Transverse colon (tissue), 4 donors: ENCODE measurements at regions not wholly inside any gene's neighbourhood (a gene's known extent, or its start where the extent isn't known, plus 50 kb on each side); places are given as distances from the start of the nearest gene placed in this dataset.

Source experiments
- DNase-seq: peaks from one replicate; pipeline ENCODE4 v3.0.0-alpha.2; 2019
- H3K27ac ChIP-seq, 4 donors: fragments of 200-600 bp; sonication (generic); 2 replicates each; pipeline ENCODE4 v1.5.1; 2016 to 2018; ENCODE audit warnings: inconsistent platforms in 4 of 4
- H3K27me3 ChIP-seq: fragments of 200-600 bp; sonication (generic); 2 replicates; pipeline ENCODE4 v1.5.1; 2017; ENCODE audit warnings: inconsistent platforms
- H3K36me3 ChIP-seq, 4 donors: fragments of 200-600 bp; sonication (generic); 2 replicates each; pipeline ENCODE4 v1.5.1; 2017 to 2019; ENCODE audit warnings: inconsistent platforms in 4 of 4
- H3K4me1 ChIP-seq, 4 donors: fragments of 200-600 bp; sonication (generic); 2 replicates each; pipeline ENCODE4 v1.5.1; 2017 to 2020; ENCODE audit warnings: inconsistent platforms in 4 of 4
- H3K4me3 ChIP-seq, 4 donors: fragments of 200-600 bp; sonication (generic); 1 replicate in 1 of 4; 2 replicates in 3 of 4; pipeline versions ENCODE4 v1.5.1 to v1.6.1; 2017 to 2019; ENCODE audit warnings: inconsistent platforms in 4 of 4
- H3K9me3 ChIP-seq, 2 donors: fragments of 200-600 bp; sonication (generic); 2 replicates each; pipeline ENCODE4 v1.5.1; 2017 to 2019; ENCODE audit warnings: inconsistent platforms in 2 of 2
- CTCF ChIP-seq, 5 experiments: fragments of 200-600 bp in 3 of 5; fragments of 450-650 bp in 2 of 5; sonication (generic) in 3 of 5; IDR thresholded peaks; 1 replicate in 2 of 5; 2 replicates in 3 of 5; pipeline ENCODE4 v1.5.1; 2016 to 2017; ENCODE audit warnings: antibody characterized with exemption in 5 of 5, inconsistent platforms in 3 of 5, mild to moderate bottlenecking in 2 of 5, moderate library complexity in 1 of 5
- EP300 ChIP-seq: sonication (generic); formaldehyde crosslinking; IDR thresholded peaks from one replicate; pipeline ENCODE4 v1.6.1; 2017; ENCODE audit warnings: antibody characterized with exemption, low read depth
- POLR2A ChIP-seq: fragments of 450-650 bp; IDR thresholded peaks from one replicate; pipeline ENCODE4 v1.6.1; 2016; ENCODE audit warnings: antibody characterized with exemption, mild to moderate bottlenecking, moderate library complexity
- POLR2AphosphoS5 ChIP-seq, 3 donors: sonication (generic); formaldehyde crosslinking; IDR thresholded peaks; one replicate each; pipeline ENCODE4 v1.6.1; 2016; ENCODE audit warnings: antibody characterized with exemption in 3 of 3
- WGBS, 2 donors: methylation state at CpG; one replicate each; pipeline ENCODE4 v1.1.5; 2018; ENCODE audit warnings: low coverage in 1 of 2; 5-methylcytosine and 5-hydroxymethylcytosine counted together
- in situ Hi-C, 4 donors: fragments of 200-750 bp; cut with MboI; loops; one replicate each; pipeline versions ENCODE4 v1.15.0 to v1.15.1; 2017; ENCODE audit warnings: low sequenced_read_pairs in 3 of 4, low pct_ligation_motif_present in 1 of 4, low pct_unique_long_range_greater_than_20kb in 1 of 4
- intact Hi-C: fragments of 100-400 bp; cut with DNase I; formaldehyde crosslinking; loops from one replicate; pipeline ENCODE4 v1.15.1; 2023; ENCODE audit warnings: low total_unique reads

DNA sequence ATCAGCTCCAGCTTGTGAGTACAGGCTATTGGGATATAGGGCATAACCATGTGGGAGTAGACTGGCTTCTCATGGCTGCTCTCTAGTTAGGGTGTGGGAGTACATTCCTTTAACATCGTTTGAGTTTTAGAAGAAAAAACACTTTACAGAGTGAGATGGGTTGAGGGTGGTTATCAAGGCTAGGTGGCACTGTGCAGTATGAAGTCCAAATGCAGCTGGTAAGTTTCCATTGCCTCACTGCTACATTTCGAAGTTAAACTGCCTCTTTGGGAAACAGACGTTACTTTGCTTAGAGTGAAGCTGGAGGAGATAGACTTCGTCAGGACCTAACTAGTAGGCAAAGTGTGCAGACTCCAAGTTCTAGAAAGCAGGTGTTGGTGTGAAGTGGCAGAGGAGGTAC, 192.4 kb downstream of the SQOR start:
- no peaks in the 10 kb centered on the region for H3K4me1 ChIP-seq
- in situ Hi-C loops (no loop called here), intact Hi-C loops (no loop called here)
- TF ChIP-seq POLR2A (no peak), EP300 (no peak), POLR2AphosphoS5 (IDR thresholded peaks at IDR 0.05) (no peak), CTCF (IDR thresholded peaks at IDR 0.05) (no peak)
- no peaks in the 10 kb centered on the region for H3K27me3 ChIP-seq
- H3K36me3 ChIP-seq, result no peaks in the 10 kb centered on the region
- 48 to 57% methylated on average over 4 of the region's 4 CpGs for whole genome bisulfite sequencing, 2 donors
- H3K4me3 ChIP-seq, result no peak overlapping the region
- H3K9me3 ChIP-seq, result no peaks in the 10 kb centered on the region
- H3K27ac ChIP-seq, result no peak overlapping the region
- DNase-seq, result no peak

- Histone ChIP-seq H3K9me3 (no peaks in the 10 kb centered on the region), H3K36me3 (no peaks in the 10 kb centered on the region), H3K27ac (no peak overlapping the region), H3K4me1 (no peaks in the 10 kb centered on the region), H3K4me3 (no peak overlapping the region), H3K27me3 (no peaks in the 10 kb centered on the region)
- WGBS, 2 donors, result 83 to 100% methylated on average over 2 to 4 of the region's 4 CpGs
- TF ChIP-seq POLR2A, result no peak
- no peak for TF ChIP-seq EP300
- TF ChIP-seq POLR2AphosphoS5 (IDR thresholded peaks at IDR 0.05), result no peak
- no peak for TF ChIP-seq CTCF (IDR thresholded peaks at IDR 0.05)
- DNase-seq, result no peak
- intact Hi-C loops (no loop called here), in situ Hi-C loops (no loop called here)
Measured at GRCh38 chr15:45827766-45828165, 192.9 kb downstream of the SQOR start.

DNA sequence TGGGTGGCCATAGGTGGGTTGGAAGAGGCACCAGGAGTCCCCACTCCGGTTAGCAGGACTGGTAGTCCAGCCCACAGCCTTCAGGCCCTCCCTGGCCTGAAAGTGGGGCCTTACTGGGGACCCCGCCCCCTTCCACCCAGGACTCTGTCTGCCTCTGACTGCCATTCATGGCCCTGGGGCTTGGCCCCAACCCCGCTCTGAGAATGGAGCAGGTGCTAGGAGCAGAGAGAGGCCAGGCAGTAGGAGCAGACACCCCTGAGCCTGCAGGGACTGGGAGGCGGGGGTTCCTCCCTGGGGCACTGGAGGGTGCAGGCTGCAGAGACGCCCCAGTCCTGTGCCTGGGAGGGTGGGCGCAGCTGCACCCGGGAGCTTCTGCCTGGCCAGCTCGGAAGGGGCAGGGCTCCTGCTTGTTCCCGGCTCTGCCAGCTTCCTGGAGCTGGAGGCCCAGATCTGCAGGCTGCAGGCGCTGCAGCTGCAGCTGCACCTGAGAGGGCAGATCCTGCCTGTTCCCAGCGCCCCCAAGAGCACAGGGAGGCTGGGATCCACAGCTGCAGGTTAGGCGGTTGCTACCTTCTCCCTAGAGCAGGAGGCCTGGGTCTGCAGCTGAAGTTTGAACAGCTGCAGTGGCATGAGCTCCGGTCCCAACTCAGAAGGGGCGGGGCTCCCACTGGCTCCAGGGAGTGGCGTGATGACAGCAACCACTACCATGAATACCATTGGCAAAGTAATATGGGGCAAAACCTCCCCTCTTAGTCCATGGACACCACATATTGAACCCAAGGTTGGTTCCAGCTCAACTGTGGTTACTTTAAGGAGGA, 194.7 kb downstream of the SQOR start:
- DNase-seq, result peak; percentile 46
- no peak overlapping the region for H3K27ac ChIP-seq
- intact Hi-C loops, result no loop called here

GRCh38 chr15:45831787-45832186, 197.0 kb downstream of the SQOR start:
- no peak for TF ChIP-seq EP300
- TF ChIP-seq CTCF (IDR thresholded peaks at IDR 0.05), result no peak
- no peak for TF ChIP-seq POLR2AphosphoS5 (IDR thresholded peaks at IDR 0.05)
- TF ChIP-seq POLR2A, result no peak
- in situ Hi-C loops, result no loop called here
- no peak overlapping the region for H3K4me3 ChIP-seq
- H3K36me3 ChIP-seq, result no peaks in the 10 kb centered on the region
- no peak overlapping the region for H3K27ac ChIP-seq
- no peak for DNase-seq
- WGBS, 2 donors, result 51 to 52% methylated on average over 4 to 6 of the region's 6 CpGs
- no peaks in the 10 kb centered on the region for H3K4me1 ChIP-seq
- H3K27me3 ChIP-seq, result no peaks in the 10 kb centered on the region
- no peaks in the 10 kb centered on the region for H3K9me3 ChIP-seq
- intact Hi-C loops, result no loop called here

More for the DNA sequence above, 194.7 kb downstream of the SQOR start:
- in situ Hi-C loops, result no loop called here
- Histone ChIP-seq H3K4me3 (peak overlapping the region in 1 of 4 donors; percentile 23), H3K4me1 (no peaks in the 10 kb centered on the region), H3K27me3 (no peaks in the 10 kb centered on the region), H3K36me3 (no peaks in the 10 kb centered on the region), H3K9me3 (no peaks in the 10 kb centered on the region)
- 69% methylated on average over 11 of the region's 15 CpGs; no CpG with 5 or more reads in 1 of the 2 donors for WGBS, 2 donors
- TF ChIP-seq POLR2AphosphoS5 (IDR thresholded peaks at IDR 0.05), result no peak
- TF ChIP-seq POLR2A, result no peak
- TF ChIP-seq CTCF (IDR thresholded peaks at IDR 0.05), result no peak
- TF ChIP-seq EP300, result no peak
